GM19043 (cell line): ENCODE measurements at regions not wholly inside any gene's neighbourhood (a gene's known extent, or its start where the extent isn't known, plus 50 kb on each side); places are given as distances from the start of the nearest gene placed in this dataset.

Experiments
- ATAC-seq: cut with Tn5 transposase; IDR thresholded peaks from one replicate; pipeline ENCODE4 v1.9.1; 2021; ENCODE audit warnings: low read depth; ENCODE audit not compliant: unreplicated experiment

DNA sequence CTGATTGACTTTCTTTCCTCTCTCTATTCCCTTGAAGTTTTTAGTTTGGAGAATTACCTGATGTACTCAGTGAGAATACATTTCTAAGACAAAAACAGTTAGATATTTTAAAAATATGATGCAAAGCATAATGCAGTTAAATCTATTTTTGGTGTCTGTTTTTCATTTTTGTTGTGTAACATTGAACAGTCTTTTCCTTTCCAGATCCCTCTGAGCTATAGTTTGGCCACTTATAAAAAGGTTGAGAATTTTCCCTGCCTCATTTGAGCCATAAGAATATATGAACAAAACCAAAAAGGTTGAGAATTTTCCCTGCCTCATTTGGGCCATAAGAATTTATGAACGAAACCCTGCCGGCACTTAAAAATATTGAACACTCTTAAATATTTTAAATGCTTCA is 57.0 kb upstream of the IPO5 start:
- no peak for ATAC-seq

- no peak for ATAC-seq
Measured at GRCh38 chr13:97901716-97902115, 51.8 kb upstream of the IPO5 start.
